ENCODE measurements at regions not wholly inside any gene's neighbourhood (a gene's known extent, or its start where the extent isn't known, plus 50 kb on each side); places are given as distances from the start of the nearest gene placed in this dataset.

- no peak for DNase-seq (ENCODE audit: low read depth)
- no peak overlapping the region for H3K4me3 ChIP-seq (ENCODE audit: low read length)
- TF ChIP-seq CTCF (conservative IDR thresholded peaks at IDR 0.05; ENCODE audit: low read depth, low read length): no peak
Measured at GRCh38 chr10:44176311-44176710, 208.6 kb downstream of the CXCL12 start.

GRCh38 chr10:44173608-44173894, 211.3 kb downstream of the CXCL12 start:
- DNase-seq (ENCODE audit: low read depth): no peak
- TF ChIP-seq CTCF (conservative IDR thresholded peaks at IDR 0.05; ENCODE audit: low read depth, low read length): no peak
- H3K4me3 ChIP-seq (ENCODE audit: low read length): no peak overlapping the region

DNA sequence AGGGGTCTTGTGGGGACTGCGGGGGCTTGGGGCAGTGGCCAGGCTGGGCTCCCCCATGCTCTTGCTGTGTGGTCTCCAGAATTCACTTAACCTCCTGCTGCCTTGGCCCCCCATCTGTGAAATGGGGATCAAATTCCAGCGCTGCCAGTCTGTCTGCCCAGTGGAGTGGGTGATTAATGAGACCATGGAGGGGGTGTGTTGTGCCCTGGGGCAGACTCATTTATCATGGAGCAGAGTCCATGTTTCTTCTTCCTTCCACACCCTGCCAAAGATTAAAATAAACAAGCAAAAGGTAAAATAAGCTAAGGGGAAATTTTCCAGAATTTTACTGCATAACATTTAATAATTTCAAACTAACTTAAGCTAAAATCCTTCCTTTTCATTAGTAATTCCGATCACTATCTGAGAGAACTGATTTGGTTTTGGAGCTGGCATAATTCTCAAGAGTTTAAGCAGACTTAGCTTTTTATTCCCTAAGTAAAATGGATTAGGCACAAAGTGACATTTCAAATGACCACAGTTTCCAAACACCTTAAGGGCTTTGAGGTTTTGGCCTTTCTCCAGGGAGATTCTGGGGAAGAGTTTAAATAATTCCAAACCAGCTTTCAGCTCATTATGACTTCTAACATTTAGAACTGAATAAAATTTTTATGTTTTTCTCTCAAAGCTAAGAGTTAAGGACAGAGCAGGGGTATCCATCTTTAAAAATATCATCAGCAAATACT, 211.9 kb downstream of the CXCL12 start:
- no peak for DNase-seq (ENCODE audit: low read depth)
- no peak overlapping the region for H3K4me3 ChIP-seq (ENCODE audit: low read length)
- no peak for TF ChIP-seq CTCF (conservative IDR thresholded peaks at IDR 0.05; ENCODE audit: low read depth, low read length)

DNA sequence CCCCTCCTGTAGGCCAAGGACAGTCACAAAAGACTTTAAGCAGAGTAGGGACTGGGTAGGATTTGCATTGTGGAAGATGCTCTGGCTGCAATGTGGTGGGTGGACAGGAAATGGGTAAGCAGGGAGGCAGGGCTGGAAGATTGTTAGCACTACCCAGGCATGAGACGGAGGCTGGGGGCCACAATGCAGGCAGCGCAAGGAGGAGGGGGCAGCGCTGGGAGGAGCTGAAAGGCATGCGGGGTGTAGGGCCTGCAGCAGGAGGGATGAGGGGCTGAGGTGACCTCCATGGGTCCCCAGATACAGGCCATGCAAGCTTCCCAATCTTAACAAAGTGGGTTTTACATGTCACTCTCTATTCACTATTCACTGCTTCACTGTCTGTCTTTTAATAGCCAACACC, 213.1 kb downstream of the CXCL12 start:
- TF ChIP-seq CTCF (conservative IDR thresholded peaks at IDR 0.05; ENCODE audit: low read depth, low read length): no peak

GRCh38 chr10:44168478-44168877, 216.4 kb downstream of the CXCL12 start:
- no peak for TF ChIP-seq CTCF (conservative IDR thresholded peaks at IDR 0.05; ENCODE audit: low read depth, low read length)
- H3K4me3 ChIP-seq (ENCODE audit: low read length): no peak overlapping the region
- DNase-seq (ENCODE audit: low read depth): no peak

More for the DNA sequence above, 213.1 kb downstream of the CXCL12 start:
- no peak overlapping the region for H3K4me3 ChIP-seq (ENCODE audit: low read length)
- DNase-seq (ENCODE audit: low read depth): no peak

GRCh38 chr10:44167752-44168151, 217.1 kb downstream of the CXCL12 start:
- TF ChIP-seq CTCF (conservative IDR thresholded peaks at IDR 0.05; ENCODE audit: low read depth, low read length): no peak

DNA sequence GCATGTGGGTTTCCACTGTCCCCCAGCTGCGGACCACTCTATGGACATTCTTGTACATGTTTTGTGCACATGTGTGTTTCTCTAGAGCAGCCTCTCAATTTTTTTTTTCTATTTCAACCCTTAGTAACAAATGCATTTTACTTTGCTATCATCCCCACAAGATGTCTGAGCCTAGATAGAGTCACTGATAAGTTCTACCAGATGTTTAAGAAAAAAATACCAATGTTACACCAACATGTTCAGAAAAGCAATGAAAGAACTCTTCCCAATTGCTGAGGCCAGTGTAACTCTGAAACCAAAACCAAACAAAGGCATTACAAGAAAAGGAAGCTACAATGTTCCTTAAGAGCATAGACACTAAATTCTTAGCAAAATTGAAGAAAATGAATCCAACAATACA, 218.5 kb downstream of the CXCL12 start:
- no peak for DNase-seq (ENCODE audit: low read depth)
- H3K4me3 ChIP-seq (ENCODE audit: low read length): no peak overlapping the region
- TF ChIP-seq CTCF (conservative IDR thresholded peaks at IDR 0.05; ENCODE audit: low read depth, low read length): no peak

More at GRCh38 chr10:44167752-44168151, 217.1 kb downstream of the CXCL12 start:
- no peak for DNase-seq (ENCODE audit: low read depth)
- H3K4me3 ChIP-seq (ENCODE audit: low read length): no peak overlapping the region
